H1 (cell line): ENCODE measurements at regions not wholly inside any gene's neighbourhood (a gene's known extent, or its start where the extent isn't known, plus 50 kb on each side); places are given as distances from the start of the nearest gene placed in this dataset.

Source experiments
- CTCF ChIA-PET: fragments of 300-600 bp; sonication (Branson Sonifier 250); formaldehyde crosslinking; loops from one replicate; lab custom pipeline; 2021; ENCODE audit not compliant: partially characterized antibody; lab: Charles Lee
- POLR2A ChIA-PET: fragments of 300-600 bp; sonication (Branson Sonifier 250); formaldehyde crosslinking; loops from one replicate; lab custom pipeline; 2021; ENCODE audit warnings: inconsistent platforms; ENCODE audit not compliant: partially characterized antibody; lab: Charles Lee
- DNase-seq, 2 experiments: peaks; one replicate each; pipeline versions ENCODE4 v3.0.0 to v3.0.0-alpha.2; 2010 to 2022; ENCODE audit warnings: low spot score in 2 of 2, low read depth in 1 of 2, mixed read lengths in 1 of 2
- FAIRE-seq: peaks from 2 replicates; lab custom pipeline; 2011; peaks lifted over from hg19 to GRCh38; lab: Jason Lieb, UNC
- H2AFZ ChIP-seq: 2 replicates; pipeline ENCODE4 v1.8.1; 2012; ENCODE audit warnings: low read length, inconsistent platforms
- H2AK5ac ChIP-seq: 2 replicates; pipeline ENCODE4 v1.6.1; 2013; ENCODE audit warnings: low read depth, low read length
- H2BK120ac ChIP-seq: replicated peaks from 2 replicates; pipeline ENCODE3; 2013; ENCODE audit warnings: low read depth, low read length, inconsistent platforms
- H2BK12ac ChIP-seq: 2 replicates; pipeline ENCODE4 v1.6.1; 2013; ENCODE audit warnings: low read depth, low read length
- H2BK15ac ChIP-seq: 2 replicates; pipeline ENCODE4 v1.6.1; 2013; ENCODE audit warnings: low read length
- H2BK20ac ChIP-seq: 2 replicates; pipeline ENCODE4 v1.6.1; 2013; ENCODE audit warnings: low read length
- H2BK5ac ChIP-seq: 2 replicates; pipeline ENCODE4 v1.6.1; 2013; ENCODE audit warnings: low read depth, low read length
- H3K14ac ChIP-seq: 2 replicates; pipeline ENCODE4 v1.6.1; 2013; ENCODE audit warnings: inconsistent platforms; ENCODE audit not compliant: insufficient read length
- H3K18ac ChIP-seq: 2 replicates; pipeline ENCODE4 v1.6.1; 2013; ENCODE audit warnings: low read length; ENCODE audit errors: extremely low read depth
- H3K23ac ChIP-seq: 2 replicates; pipeline ENCODE4 v1.6.1; 2013; ENCODE audit warnings: inconsistent platforms; ENCODE audit not compliant: insufficient read length
- H3K23me2 ChIP-seq: 2 replicates; pipeline ENCODE4 v1.6.1; 2013; ENCODE audit warnings: low read depth, low read length
- H3K27ac ChIP-seq: 2 replicates; pipeline ENCODE4 v1.6.1; 2011; ENCODE audit warnings: low read depth, low read length, inconsistent platforms
- H3K27me3 ChIP-seq, 4 experiments: replicated peaks in 1 of 4; 1 replicate in 1 of 4; 2 replicates in 3 of 4; pipeline versions ENCODE4 v1.6.1 to v1.8.1; 2011 to 2013; ENCODE audit warnings: low read length in 3 of 4, mild to moderate bottlenecking in 3 of 4, inconsistent platforms in 2 of 4, mixed read lengths in 2 of 4, moderate library complexity in 1 of 4; ENCODE audit not compliant: control insufficient read depth in 3 of 4, insufficient read depth in 3 of 4; ENCODE audit errors: extremely low read depth in 1 of 4
- H3K36me3 ChIP-seq, 4 experiments: 2 replicates each; pipeline versions ENCODE4 v1.6.1 to v1.8.1; 2011 to 2013; ENCODE audit warnings: mild to moderate bottlenecking in 4 of 4, low read length in 3 of 4, moderate library complexity in 2 of 4, control low read depth in 1 of 4, inconsistent platforms in 1 of 4; ENCODE audit not compliant: insufficient read depth in 4 of 4, control insufficient read depth in 2 of 4
- H3K4ac ChIP-seq: replicated peaks from 2 replicates; pipeline ENCODE3; 2013; ENCODE audit warnings: low read length, low read depth, mixed read lengths, inconsistent platforms; ENCODE audit not compliant: insufficient read length
- H3K4me1 ChIP-seq, 4 experiments: replicated peaks in 1 of 4; 1 replicate in 1 of 4; 2 replicates in 3 of 4; pipeline versions ENCODE4 v1.6.1 to v1.8.1; 2011 to 2013; ENCODE audit warnings: low read length in 3 of 4, inconsistent platforms in 2 of 4, mixed read lengths in 1 of 4; ENCODE audit not compliant: insufficient read depth in 4 of 4, control insufficient read depth in 3 of 4
- H3K4me2 ChIP-seq, 2 experiments: 2 replicates each; pipeline versions ENCODE4 v1.6.1 to v1.8.1; 2011 to 2013; ENCODE audit warnings: low read depth in 2 of 2, low read length in 2 of 2, control low read depth in 1 of 2, inconsistent platforms in 1 of 2, mild to moderate bottlenecking in 1 of 2; ENCODE audit not compliant: insufficient read depth in 1 of 2
- H3K4me3 ChIP-seq, 4 experiments: fragments of 200-600, 300-600 bp in 1 of 4; sonication (generic), shearing (Covaris generic), sonication (Bioruptor Twin) in 1 of 4; 2 replicates each; pipeline versions ENCODE4 v1.5.1 to v1.8.1; 2011 to 2016; ENCODE audit warnings: low read length in 4 of 4, low read depth in 3 of 4, control low read depth in 2 of 4, inconsistent platforms in 2 of 4, mild to moderate bottlenecking in 2 of 4, mixed read lengths in 1 of 4, moderate library complexity in 1 of 4; ENCODE audit not compliant: insufficient read depth in 2 of 4; ENCODE audit errors: extremely low read depth in 1 of 4
- H3K56ac ChIP-seq: replicated peaks from 2 replicates; pipeline ENCODE3; 2013; ENCODE audit warnings: low read depth, mild to moderate bottlenecking, mixed read lengths, low read length, inconsistent platforms; ENCODE audit not compliant: insufficient read length
- H3K79me1 ChIP-seq: 2 replicates; pipeline ENCODE4 v1.6.1; 2013; ENCODE audit warnings: low read depth, low read length, control low read depth
- H3K79me2 ChIP-seq, 2 experiments: 2 replicates each; pipeline versions ENCODE4 v1.6.1 to v1.8.1; 2012 to 2013; ENCODE audit warnings: low read length in 2 of 2, mild to moderate bottlenecking in 2 of 2, inconsistent platforms in 1 of 2; ENCODE audit not compliant: insufficient read depth in 2 of 2, control insufficient read depth in 1 of 2
- H3K9ac ChIP-seq, 4 experiments: replicated peaks in 1 of 4; 1 replicate in 1 of 4; 2 replicates in 3 of 4; pipeline versions ENCODE4 v1.6.1 to v1.8.1; 2011 to 2013; ENCODE audit warnings: low read depth in 3 of 4, low read length in 3 of 4, control low read depth in 2 of 4, mild to moderate bottlenecking in 2 of 4, moderate library complexity in 2 of 4, inconsistent platforms in 1 of 4; ENCODE audit errors: extremely low read depth in 1 of 4
- H3K9me3 ChIP-seq, 2 experiments: 2 replicates each; pipeline versions ENCODE4 v1.6.1 to v1.8.1; 2012 to 2013; ENCODE audit warnings: mild to moderate bottlenecking in 2 of 2, moderate library complexity in 2 of 2, control low read depth in 1 of 2, inconsistent platforms in 1 of 2, low read depth in 1 of 2, low read length in 1 of 2, mixed read lengths in 1 of 2; ENCODE audit not compliant: insufficient read depth in 2 of 2
- H4K20me1 ChIP-seq, 2 experiments: replicated peaks in 1 of 2; 2 replicates each; pipeline versions ENCODE3 to v1.8.1; 2011 to 2013; ENCODE audit warnings: inconsistent platforms in 2 of 2, low read length in 2 of 2, mild to moderate bottlenecking in 1 of 2; ENCODE audit not compliant: insufficient read depth in 2 of 2, control insufficient read depth in 1 of 2
- H4K5ac ChIP-seq: 2 replicates; pipeline ENCODE4 v1.6.1; 2013; ENCODE audit warnings: low read length, low read depth, mixed read lengths, inconsistent platforms; ENCODE audit not compliant: insufficient read length
- H4K8ac ChIP-seq: 2 replicates; pipeline ENCODE4 v1.8.0; 2013; ENCODE audit warnings: mild to moderate bottlenecking, moderate library complexity, low read length, inconsistent platforms; ENCODE audit not compliant: insufficient read depth; ENCODE audit errors: extremely low read depth
- H4K91ac ChIP-seq: replicated peaks from 2 replicates; pipeline ENCODE3; 2013; ENCODE audit warnings: low read length, mixed read lengths, inconsistent platforms; ENCODE audit not compliant: insufficient read length
- GABPA ChIP-seq: IDR thresholded peaks from 2 replicates; pipeline ENCODE4 v1.6.1; 2011; ENCODE audit warnings: mild to moderate bottlenecking, low read length, moderate library complexity, borderline replicate concordance; ENCODE audit not compliant: insufficient read depth
- SIN3A ChIP-seq, 2 experiments: IDR thresholded peaks in 1 of 2; conservative IDR thresholded peaks in 1 of 2; 2 replicates each; pipeline ENCODE4 v1.6.1; 2011 to 2012; ENCODE audit warnings: low read length in 2 of 2, improper control_type of control experiment in 1 of 2, low read depth in 1 of 2, mild to moderate bottlenecking in 1 of 2
- TAF1 ChIP-seq: IDR thresholded peaks from 2 replicates; pipeline ENCODE4 v1.6.1; 2011; ENCODE audit warnings: mild to moderate bottlenecking, low read depth, low read length
- TBP ChIP-seq: IDR thresholded peaks from 2 replicates; pipeline ENCODE4 v1.6.1; 2011; ENCODE audit warnings: low read depth, low read length, improper control_type of control experiment
- WGBS, 2 experiments: shearing (Covaris generic) in 1 of 2; methylation state at CpG; one replicate each; pipeline versions ENCODE4 v1.1.6 to v1.1.7; 2013 to 2015; ENCODE audit warnings: low lambda C conversion rate in 2 of 2, mixed read lengths in 2 of 2, inconsistent platforms in 1 of 2, low coverage in 1 of 2, missing lambda C conversion rate in 1 of 2; ENCODE audit not compliant: insufficient replicate concordance in 2 of 2, insufficient coverage in 1 of 2, insufficient read length in 1 of 2; ENCODE audit errors: extremely low coverage in 1 of 2, missing lambda C conversion rate in 1 of 2; 5-methylcytosine and 5-hydroxymethylcytosine counted together

GRCh38 chr11:42058794-42059193, 599.3 kb upstream of the LRRC4C start:
- H3K27me3 ChIP-seq: no peaks in the 10 kb centered on the region
- FAIRE-seq: no peak
- H3K23me2 ChIP-seq: no peaks in the 10 kb centered on the region
- no peak overlapping the region for H3K4me2 ChIP-seq
- no peak overlapping the region for H3K4ac ChIP-seq
- H2BK15ac ChIP-seq: no peak overlapping the region
- no peak overlapping the region for H4K91ac ChIP-seq
- no peak for TF ChIP-seq TBP
- TF ChIP-seq SIN3A (conservative IDR thresholded peaks at IDR 0.05 in 1 of 2, IDR thresholded peaks at IDR 0.05 in 1 of 2; ENCODE audit: low read depth in 1 of 2, low read length in 2 of 2): no peak
- no peak for TF ChIP-seq GABPA
- TF ChIP-seq TAF1: no peak
- H3K4me1 ChIP-seq: no peaks in the 10 kb centered on the region
- H2BK120ac ChIP-seq: no peak overlapping the region
- no peak overlapping the region for H3K27ac ChIP-seq
- H2AFZ ChIP-seq: no peak overlapping the region
- H2BK5ac ChIP-seq: no peak overlapping the region
- H2AK5ac ChIP-seq: no peak overlapping the region
- H4K20me1 ChIP-seq: no peaks in the 10 kb centered on the region
- no peaks in the 10 kb centered on the region for H3K9me3 ChIP-seq
- no peak for DNase-seq
- H3K79me1 ChIP-seq: no peaks in the 10 kb centered on the region
- no peak overlapping the region for H3K14ac ChIP-seq
- no peak overlapping the region for H2BK20ac ChIP-seq
- H3K79me2 ChIP-seq: no peaks in the 10 kb centered on the region
- 86% methylated on average over 5 of the region's 5 CpGs; no CpG with 5 or more reads in 1 of the 2 experiments for WGBS, 2 experiments
- no peak overlapping the region for H3K9ac ChIP-seq
- no peak overlapping the region for H3K56ac ChIP-seq
- ChIA-PET CTCF (no interaction called here), POLR2A (no interaction called here)
- H3K36me3 ChIP-seq: no peaks in the 10 kb centered on the region
- H3K18ac ChIP-seq: no peak overlapping the region
- no peak overlapping the region for H2BK12ac ChIP-seq
- no peak overlapping the region for H4K8ac ChIP-seq
- H3K4me3 ChIP-seq: no peak overlapping the region
- H3K23ac ChIP-seq: no peak overlapping the region
- H4K5ac ChIP-seq: no peak overlapping the region
